ENCODE measurements at regions not wholly inside any gene's neighbourhood (a gene's known extent, or its start where the extent isn't known, plus 50 kb on each side); places are given as distances from the start of the nearest gene placed in this dataset.

- Histone ChIP-seq H3K36me3 (ENCODE audit: control insufficient read depth in 2 of 2, extremely low read depth in 1 of 2, insufficient read depth in 1 of 2, low read length in 1 of 2) (no peaks in the 10 kb centered on the region), H3K27me3 (replicated peaks in 1 of 2; ENCODE audit: control insufficient read depth in 2 of 2, extremely low read depth in 1 of 2, insufficient read depth in 2 of 2, low read length in 1 of 2) (no peaks in the 10 kb centered on the region), H3K4me3 (ENCODE audit: control insufficient read depth in 1 of 2, extremely low read depth in 1 of 2, low read length in 1 of 2) (no peak overlapping the region), H3K27ac (ENCODE audit: low read length) (no peak overlapping the region), H3K9me3 (no peaks in the 10 kb centered on the region), H3K4me1 (ENCODE audit: control insufficient read depth in 1 of 2, extremely low read depth in 1 of 2, insufficient read depth in 2 of 2, low read length in 2 of 2) (no peaks in the 10 kb centered on the region)
- Mint-ChIP-seq H3K27ac (no peak overlapping the region), H3K4me3 (no peak overlapping the region), H3K4me1 (no peaks in the 10 kb centered on the region), H3K9me3 (no peaks in the 10 kb centered on the region), H3K27me3 (peaks cover 0 to 3% of the 10 kb centered on the region in 2 donors), H3K36me3 (no peaks in the 10 kb centered on the region)
- ATAC-seq (replicated peaks in 1 of 4) (no peak), DNase-seq (no peak)
- CTCF ChIA-PET, result no interaction called here
- no CpG with 5 or more reads among the region's 3 CpGs for WGBS (ENCODE audit: insufficient coverage)
- POLR2A ChIA-PET, result interaction anchor here in 1 of 2 donors (0.5 kb wide), 1 partner anchor 14 kb away, joined by 4 read pairs; no protein-coding TSS in a partner anchor
These were observed 212.5 kb upstream of the CXorf66 start for GRCh38 chrX:140177821-140178220.

GRCh38 chrX:140172401-140172800 lies 207.1 kb upstream of the CXorf66 start:
- H3K9me3 ChIP-seq, result no peaks in the 10 kb centered on the region
- Mint-ChIP-seq H3K27me3 (peaks cover 0 to 11% of the 10 kb centered on the region in 2 donors), H3K27ac (no peak overlapping the region), H3K4me3 (no peak overlapping the region), H3K4me1 (no peaks in the 10 kb centered on the region), H3K9me3 (peaks cover 0 to 6% (median 0%) of the 10 kb centered on the region in 3 donors), H3K36me3 (no peaks in the 10 kb centered on the region)
- WGBS (ENCODE audit: insufficient coverage), result no CpG with 5 or more reads among the region's 2 CpGs
- H3K4me3 ChIP-seq (ENCODE audit: control insufficient read depth in 1 of 2, extremely low read depth in 1 of 2, low read length in 1 of 2), result no peak overlapping the region
- ATAC-seq (replicated peaks in 1 of 4) (no peak), DNase-seq (no peak)
- H3K27me3 ChIP-seq (replicated peaks in 1 of 2; ENCODE audit: control insufficient read depth in 2 of 2, extremely low read depth in 1 of 2, insufficient read depth in 2 of 2, low read length in 1 of 2), result no peaks in the 10 kb centered on the region
- no peaks in the 10 kb centered on the region for H3K36me3 ChIP-seq (ENCODE audit: control insufficient read depth in 2 of 2, extremely low read depth in 1 of 2, insufficient read depth in 1 of 2, low read length in 1 of 2)
- H3K27ac ChIP-seq (ENCODE audit: low read length), result no peak overlapping the region
- no peaks in the 10 kb centered on the region for H3K4me1 ChIP-seq (ENCODE audit: control insufficient read depth in 1 of 2, extremely low read depth in 1 of 2, insufficient read depth in 2 of 2, low read length in 2 of 2)
- ChIA-PET POLR2A (no interaction called here), CTCF (no interaction called here)

DNA sequence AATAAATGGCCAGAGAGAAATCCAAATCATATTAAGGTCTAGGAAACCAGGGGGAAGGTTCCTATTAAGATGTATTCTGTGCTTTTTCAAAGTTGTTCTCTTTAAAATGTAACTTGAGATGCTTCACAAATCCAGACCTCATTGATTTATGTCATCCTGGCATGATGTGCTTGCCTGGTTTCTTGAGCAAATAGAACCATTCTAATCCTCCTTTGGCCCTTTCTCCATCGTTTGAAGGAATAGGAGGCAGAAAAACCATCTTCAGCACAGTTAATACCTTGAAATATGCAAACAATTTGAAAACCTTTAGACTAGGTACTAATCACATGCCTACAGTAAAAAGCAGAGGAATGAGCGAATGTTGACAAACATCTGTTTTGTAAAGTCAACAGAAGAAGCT lies 202.2 kb upstream of the CXorf66 start:
- POLR2A ChIA-PET, result no interaction called here
- no peak overlapping the region for H3K4me3 ChIP-seq (ENCODE audit: control insufficient read depth in 1 of 2, extremely low read depth in 1 of 2, low read length in 1 of 2)
- H3K9me3 Mint-ChIP-seq, result peaks cover 0 to 6% (median 0%) of the 10 kb centered on the region in 3 donors
- no peaks in the 10 kb centered on the region for H3K4me1 ChIP-seq (ENCODE audit: control insufficient read depth in 1 of 2, extremely low read depth in 1 of 2, insufficient read depth in 2 of 2, low read length in 2 of 2)
- no peaks in the 10 kb centered on the region for H3K4me1 Mint-ChIP-seq
- CTCF ChIA-PET, result no interaction called here
- peaks cover 0 to 11% of the 10 kb centered on the region in 2 donors for H3K27me3 Mint-ChIP-seq
- WGBS (ENCODE audit: insufficient coverage), result no CpG with 5 or more reads among the region's 2 CpGs
- DNase-seq (no peak), ATAC-seq (replicated peaks in 1 of 4) (no peak)
- H3K9me3 ChIP-seq, result no peaks in the 10 kb centered on the region
- H3K27ac Mint-ChIP-seq, result no peak overlapping the region
- no peaks in the 10 kb centered on the region for H3K36me3 Mint-ChIP-seq
- H3K27ac ChIP-seq (ENCODE audit: low read length), result no peak overlapping the region
- no peaks in the 10 kb centered on the region for H3K27me3 ChIP-seq (replicated peaks in 1 of 2; ENCODE audit: control insufficient read depth in 2 of 2, extremely low read depth in 1 of 2, insufficient read depth in 2 of 2, low read length in 1 of 2)
- no peaks in the 10 kb centered on the region for H3K36me3 ChIP-seq (ENCODE audit: control insufficient read depth in 2 of 2, extremely low read depth in 1 of 2, insufficient read depth in 1 of 2, low read length in 1 of 2)
- no peak overlapping the region for H3K4me3 Mint-ChIP-seq

DNA sequence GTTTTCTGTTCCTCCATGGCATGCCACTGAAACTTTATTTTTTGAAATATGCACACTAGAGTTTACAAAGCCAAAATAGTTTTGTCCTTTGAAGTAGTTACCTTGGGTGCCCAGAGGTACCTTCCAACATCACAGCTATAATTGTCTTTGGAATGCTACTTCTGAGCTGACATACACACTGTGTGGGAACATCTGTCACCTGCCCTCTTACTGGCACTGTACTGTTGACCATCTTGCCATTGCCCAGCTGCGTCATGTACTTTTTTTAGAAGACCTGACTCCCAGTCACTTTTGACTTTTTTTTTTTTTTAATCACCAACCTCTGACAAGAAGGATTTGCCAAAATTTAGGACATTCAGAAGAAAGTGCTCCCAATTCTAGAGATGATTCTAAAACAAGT lies 200.5 kb upstream of the CXorf66 start:
- ATAC-seq (replicated peaks in 1 of 4), result no peak
- ChIA-PET CTCF (interaction anchor here in 1 of 2 donors (0.6 kb wide), 1 partner anchor 767 kb away, joined by 3 read pairs; no protein-coding TSS in a partner anchor), POLR2A (no interaction called here)

GRCh38 chrX:140164391-140164790 lies 199.1 kb upstream of the CXorf66 start:
- no peaks in the 10 kb centered on the region for H3K4me1 Mint-ChIP-seq
- H3K27me3 Mint-ChIP-seq, result peaks cover 0 to 8% of the 10 kb centered on the region in 2 donors
- Histone ChIP-seq H3K36me3 (ENCODE audit: control insufficient read depth in 2 of 2, extremely low read depth in 1 of 2, insufficient read depth in 1 of 2, low read length in 1 of 2) (no peaks in the 10 kb centered on the region), H3K4me1 (ENCODE audit: control insufficient read depth in 1 of 2, extremely low read depth in 1 of 2, insufficient read depth in 2 of 2, low read length in 2 of 2) (no peaks in the 10 kb centered on the region), H3K27ac (ENCODE audit: low read length) (no peak overlapping the region), H3K27me3 (replicated peaks in 1 of 2; ENCODE audit: control insufficient read depth in 2 of 2, extremely low read depth in 1 of 2, insufficient read depth in 2 of 2, low read length in 1 of 2) (no peaks in the 10 kb centered on the region), H3K4me3 (ENCODE audit: control insufficient read depth in 1 of 2, extremely low read depth in 1 of 2, low read length in 1 of 2) (no peak overlapping the region), H3K9me3 (no peaks in the 10 kb centered on the region)
- no peak overlapping the region for H3K4me3 Mint-ChIP-seq
- no peaks in the 10 kb centered on the region for H3K9me3 Mint-ChIP-seq
- H3K27ac Mint-ChIP-seq, result no peak overlapping the region
- DNase-seq, result no peak
- H3K36me3 Mint-ChIP-seq, result no peaks in the 10 kb centered on the region
- ChIA-PET POLR2A (interaction anchor here in 1 of 2 donors (0.6 kb wide), 1 partner anchor 13 kb away, joined by 4 read pairs; no protein-coding TSS in a partner anchor), CTCF (no interaction called here)
- ATAC-seq (replicated peaks in 1 of 4), result no peak
- 83% methylated on average over 1 of the region's 5 CpGs for WGBS (ENCODE audit: insufficient coverage)

More for the DNA sequence above, 200.5 kb upstream of the CXorf66 start:
- peaks cover 0 to 8% of the 10 kb centered on the region in 2 donors for H3K27me3 Mint-ChIP-seq
- Histone ChIP-seq H3K4me1 (ENCODE audit: control insufficient read depth in 1 of 2, extremely low read depth in 1 of 2, insufficient read depth in 2 of 2, low read length in 2 of 2) (no peaks in the 10 kb centered on the region), H3K27ac (ENCODE audit: low read length) (no peak overlapping the region), H3K27me3 (replicated peaks in 1 of 2; ENCODE audit: control insufficient read depth in 2 of 2, extremely low read depth in 1 of 2, insufficient read depth in 2 of 2, low read length in 1 of 2) (no peaks in the 10 kb centered on the region), H3K9me3 (no peaks in the 10 kb centered on the region), H3K4me3 (ENCODE audit: control insufficient read depth in 1 of 2, extremely low read depth in 1 of 2, low read length in 1 of 2) (no peak overlapping the region), H3K36me3 (ENCODE audit: control insufficient read depth in 2 of 2, extremely low read depth in 1 of 2, insufficient read depth in 1 of 2, low read length in 1 of 2) (no peaks in the 10 kb centered on the region)
- no peak overlapping the region for H3K4me3 Mint-ChIP-seq
- H3K9me3 Mint-ChIP-seq, result no peaks in the 10 kb centered on the region
- H3K36me3 Mint-ChIP-seq, result no peaks in the 10 kb centered on the region
- no peaks in the 10 kb centered on the region for H3K4me1 Mint-ChIP-seq
- WGBS (ENCODE audit: insufficient coverage), result no CpG with 5 or more reads among the region's 1 CpG
- H3K27ac Mint-ChIP-seq, result no peak overlapping the region
- DNase-seq, result no peak

GRCh38 chrX:140163371-140164159 lies 198.2 kb upstream of the CXorf66 start:
- H3K4me1 Mint-ChIP-seq, result no peaks in the 10 kb centered on the region
- POLR2A ChIA-PET, result interaction anchor here in 1 of 2 donors (0.5 to 0.6 kb wide), 2 partner anchors 14 to 1700 kb away, joined by 3 to 4 read pairs; no protein-coding TSS in a partner anchor

More at GRCh38 chrX:140163371-140164159, 198.2 kb upstream of the CXorf66 start:
- no CpG with 5 or more reads among the region's 3 CpGs for WGBS (ENCODE audit: insufficient coverage)
- no peak overlapping the region for H3K27ac Mint-ChIP-seq
- H3K36me3 Mint-ChIP-seq, result no peaks in the 10 kb centered on the region
- no peaks in the 10 kb centered on the region for H3K4me1 ChIP-seq (ENCODE audit: control insufficient read depth in 1 of 2, extremely low read depth in 1 of 2, insufficient read depth in 2 of 2, low read length in 2 of 2)
- no peaks in the 10 kb centered on the region for H3K36me3 ChIP-seq (ENCODE audit: control insufficient read depth in 2 of 2, extremely low read depth in 1 of 2, insufficient read depth in 1 of 2, low read length in 1 of 2)
- no peak overlapping the region for H3K4me3 ChIP-seq (ENCODE audit: control insufficient read depth in 1 of 2, extremely low read depth in 1 of 2, low read length in 1 of 2)
- DNase-seq (no peak), ATAC-seq (replicated peaks in 1 of 4) (no peak)
- no peaks in the 10 kb centered on the region for H3K9me3 Mint-ChIP-seq
- H3K4me3 Mint-ChIP-seq, result no peak overlapping the region
- peaks cover 0 to 4% of the 10 kb centered on the region in 2 donors for H3K27me3 Mint-ChIP-seq
- no peaks in the 10 kb centered on the region for H3K9me3 ChIP-seq
- no peaks in the 10 kb centered on the region for H3K27me3 ChIP-seq (replicated peaks in 1 of 2; ENCODE audit: control insufficient read depth in 2 of 2, extremely low read depth in 1 of 2, insufficient read depth in 2 of 2, low read length in 1 of 2)
- H3K27ac ChIP-seq (ENCODE audit: low read length), result no peak overlapping the region
- CTCF ChIA-PET, result no interaction called here

Measured in T-cell (primary cell).